KMS-11 (cell line): ENCODE measurements at regions not wholly inside any gene's neighbourhood (a gene's known extent, or its start where the extent isn't known, plus 50 kb on each side); places are given as distances from the start of the nearest gene placed in this dataset.
"Not testable (repeated sequence)": the region's sequence is repeated elsewhere in the genome, so short reads cannot be mapped to it uniquely, and the experiment has no call there.

Source experiments
- H2AFZ ChIP-seq: fragments of 200-600 bp; sonication (generic); 2 replicates; pipeline ENCODE4 v1.6.1; 2016; ENCODE audit warnings: antibody characterized with exemption, mixed run types, low read depth
- H3K27ac ChIP-seq: fragments of 200-600 bp; sonication (generic); 2 replicates; pipeline ENCODE4 v1.6.1; 2016; ENCODE audit warnings: mild to moderate bottlenecking, mixed run types
- H3K27me3 ChIP-seq: fragments of 200-600 bp; sonication (generic); 2 replicates; pipeline ENCODE4 v1.6.1; 2017; ENCODE audit warnings: mild to moderate bottlenecking, low read depth, mixed run types, moderate library complexity; ENCODE audit not compliant: insufficient read depth
- H3K36me3 ChIP-seq: fragments of 200-600 bp; sonication (generic); 2 replicates; pipeline ENCODE4 v1.6.1; 2017; ENCODE audit warnings: mild to moderate bottlenecking, mixed run types; ENCODE audit not compliant: insufficient read depth
- H3K4me1 ChIP-seq: fragments of 200-600 bp; sonication (generic); 2 replicates; pipeline ENCODE4 v1.6.1; 2016; ENCODE audit warnings: mild to moderate bottlenecking, low read depth, mixed run types; ENCODE audit not compliant: poor library complexity, severe bottlenecking
- H3K4me2 ChIP-seq: fragments of 200-600 bp; sonication (generic); 2 replicates; pipeline ENCODE4 v1.7.0; 2016; ENCODE audit warnings: mild to moderate bottlenecking, mixed run types
- H3K4me3 ChIP-seq: fragments of 200-600 bp; sonication (generic); IDR thresholded peaks from 2 replicates; pipeline ENCODE4 v1.6.1; 2017; ENCODE audit warnings: low read depth, low read length, mixed read lengths; ENCODE audit not compliant: insufficient read depth
- H3K79me2 ChIP-seq: fragments of 200-600 bp; sonication (generic); 2 replicates; pipeline ENCODE4 v1.6.1; 2016; ENCODE audit warnings: low read depth, mixed run types; ENCODE audit not compliant: insufficient read depth
- H3K9ac ChIP-seq: fragments of 200-600 bp; sonication (generic); 2 replicates; pipeline ENCODE4 v1.6.1; 2016; ENCODE audit warnings: mild to moderate bottlenecking, mixed run types
- H4K20me1 ChIP-seq: fragments of 200-600 bp; sonication (generic); 2 replicates; pipeline ENCODE4 v1.6.1; 2016; ENCODE audit warnings: mild to moderate bottlenecking, mixed run types; ENCODE audit not compliant: insufficient read depth

DNA sequence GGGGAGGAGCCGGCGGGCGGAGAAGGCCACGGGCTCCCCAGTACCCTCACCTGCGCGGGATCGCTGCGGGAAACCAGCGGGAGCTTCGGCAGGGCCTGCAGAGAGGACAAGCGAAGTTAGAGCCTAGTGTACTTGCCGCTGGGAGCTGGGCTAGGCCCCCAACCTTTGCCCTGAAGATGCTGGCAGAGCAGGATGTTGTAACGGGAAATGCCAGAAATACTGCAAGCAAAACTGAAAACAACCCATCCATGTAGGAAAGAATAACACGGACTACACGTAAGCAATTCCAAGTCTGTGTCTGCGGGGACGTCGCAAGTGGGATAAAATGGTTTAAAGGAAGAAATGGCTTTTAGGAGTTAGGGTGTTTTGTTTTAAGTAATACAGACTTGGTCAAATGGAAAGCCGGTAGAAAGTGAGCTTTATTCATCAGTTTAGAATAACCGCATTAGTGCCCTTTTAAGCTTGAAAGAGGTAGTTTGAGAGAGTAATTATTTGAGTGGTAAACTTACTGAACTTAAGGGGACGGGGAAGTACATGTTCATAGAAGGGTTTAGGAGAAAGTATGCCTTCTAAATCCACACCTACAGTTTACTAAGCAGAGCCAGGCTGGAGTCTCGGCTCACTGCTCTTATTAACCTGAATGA lies 121.3 kb upstream of the NIPA1 start:
- H3K4me3 ChIP-seq, H3K36me3 ChIP-seq, H3K79me2 ChIP-seq, H2AFZ ChIP-seq, H3K9ac ChIP-seq, H3K4me1 ChIP-seq, H3K27ac ChIP-seq, H4K20me1 ChIP-seq: not testable (repeated sequence)
- Histone ChIP-seq H3K27me3 (peaks cover 23% of the 10 kb centered on the region), H3K4me2 (peak overlapping the region; percentile 2; the same call in 1 of the 2 replicates)

DNA sequence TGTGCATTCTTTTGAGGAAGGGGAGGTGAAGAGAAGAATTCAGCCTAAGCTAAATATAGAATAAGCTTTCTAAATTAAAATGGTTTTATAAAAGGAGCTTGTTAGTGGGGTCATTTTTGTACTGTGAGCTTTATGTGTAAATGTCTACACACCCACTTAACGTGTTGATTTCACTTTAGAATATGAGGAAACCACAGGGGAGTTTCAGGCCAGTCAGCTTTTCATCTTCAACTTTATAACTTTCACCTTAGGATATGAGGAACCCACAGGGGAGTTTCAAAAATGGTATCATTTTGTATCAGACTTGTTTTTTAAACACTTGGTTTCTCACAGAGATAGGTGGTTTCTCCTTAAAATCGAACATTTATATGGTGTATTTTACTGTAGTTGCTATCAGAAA lies 120.7 kb upstream of the NIPA1 start:
- H3K4me2 ChIP-seq = peak overlapping the region; percentile 2; the same call in 1 of the 2 replicates
- not testable (repeated sequence) for H3K4me1 ChIP-seq, H3K79me2 ChIP-seq, H3K4me3 ChIP-seq, H2AFZ ChIP-seq, H3K36me3 ChIP-seq, H4K20me1 ChIP-seq, H3K9ac ChIP-seq, H3K27ac ChIP-seq
- H3K27me3 ChIP-seq = peaks cover 23% of the 10 kb centered on the region

GRCh38 chr15:22684786-22685185 lies 101.7 kb upstream of the NIPA1 start:
- H2AFZ ChIP-seq, H3K4me1 ChIP-seq, H3K79me2 ChIP-seq, H3K4me3 ChIP-seq, H3K9ac ChIP-seq, H3K27me3 ChIP-seq, H3K36me3 ChIP-seq, H3K27ac ChIP-seq, H4K20me1 ChIP-seq, H3K4me2 ChIP-seq: not testable (repeated sequence)

GRCh38 chr15:22699881-22700280 lies 86.6 kb upstream of the NIPA1 start:
- not testable (repeated sequence) for H3K79me2 ChIP-seq, H2AFZ ChIP-seq, H3K4me1 ChIP-seq, H3K4me2 ChIP-seq, H3K36me3 ChIP-seq, H3K4me3 ChIP-seq, H3K27ac ChIP-seq, H4K20me1 ChIP-seq, H3K27me3 ChIP-seq, H3K9ac ChIP-seq

GRCh38 chr15:22710831-22711341 lies 75.6 kb upstream of the NIPA1 start:
- H3K9ac ChIP-seq, H4K20me1 ChIP-seq, H3K4me1 ChIP-seq, H3K79me2 ChIP-seq, H3K27me3 ChIP-seq, H3K4me3 ChIP-seq, H3K36me3 ChIP-seq, H3K27ac ChIP-seq, H3K4me2 ChIP-seq, H2AFZ ChIP-seq: not testable (repeated sequence)

DNA sequence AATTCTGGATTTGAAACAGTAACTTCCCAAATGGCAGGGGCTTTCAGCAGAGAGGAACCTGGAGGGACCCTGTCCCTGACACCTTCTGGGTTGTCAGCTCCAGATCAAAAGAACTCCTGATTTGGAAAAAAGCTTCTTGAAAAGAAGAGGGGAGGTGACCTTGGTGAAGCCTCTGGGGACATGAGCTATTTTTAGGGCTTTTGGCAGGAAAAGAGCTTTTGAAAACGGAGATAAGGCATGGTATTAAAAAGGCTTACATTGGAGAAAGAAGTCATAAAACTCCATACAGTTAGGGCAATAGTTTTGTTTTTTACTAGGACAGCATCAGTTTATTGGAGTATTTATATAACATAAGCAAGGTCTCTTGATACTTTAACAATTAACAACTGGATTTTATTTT lies 72.5 kb upstream of the NIPA1 start:
- H3K4me3 ChIP-seq, H3K79me2 ChIP-seq, H4K20me1 ChIP-seq, H3K9ac ChIP-seq, H3K36me3 ChIP-seq, H3K4me1 ChIP-seq, H3K4me2 ChIP-seq, H2AFZ ChIP-seq, H3K27me3 ChIP-seq, H3K27ac ChIP-seq: not testable (repeated sequence)

DNA sequence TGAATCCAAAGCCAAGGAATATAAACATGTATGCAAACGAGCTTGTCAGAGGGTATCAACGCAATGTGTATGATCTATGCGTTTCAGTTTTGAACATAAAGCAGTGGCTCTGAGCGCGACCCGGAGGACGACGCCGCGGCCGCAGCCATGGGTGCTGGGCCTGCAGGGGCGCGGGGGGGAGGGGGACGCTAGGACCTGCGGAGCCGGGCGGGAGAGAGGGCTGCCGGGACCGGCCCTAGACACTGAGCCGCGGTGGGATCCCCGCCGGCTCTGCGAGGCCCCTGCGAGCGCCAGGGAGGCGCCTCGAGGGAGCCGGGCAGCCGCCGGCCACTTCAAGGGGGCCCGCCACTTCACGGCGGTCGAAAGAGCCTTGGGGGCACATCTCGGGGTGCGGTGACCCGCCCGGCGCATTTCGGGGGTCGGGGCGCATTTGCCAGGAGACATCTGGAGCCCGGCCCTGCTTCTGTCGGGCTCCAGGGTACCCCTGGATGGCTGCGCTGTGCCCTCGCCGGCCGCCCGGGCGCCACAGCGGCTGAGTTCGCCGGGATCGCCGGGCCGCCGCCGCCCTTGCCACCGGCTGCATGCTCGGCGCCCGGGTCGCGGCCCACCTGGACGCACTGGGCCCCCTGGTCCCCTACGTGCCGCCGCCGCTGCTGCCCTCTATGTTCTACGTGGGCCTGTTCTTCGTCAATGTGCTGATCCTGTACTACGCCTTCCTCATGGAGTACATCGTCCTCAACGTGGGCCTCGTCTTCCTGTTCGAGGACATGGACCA lies 71.9 kb upstream of the NIPA1 start:
- not testable (repeated sequence) for H3K9ac ChIP-seq, H3K4me2 ChIP-seq, H2AFZ ChIP-seq, H3K27ac ChIP-seq, H3K4me3 ChIP-seq, H3K36me3 ChIP-seq, H3K79me2 ChIP-seq, H3K4me1 ChIP-seq, H3K27me3 ChIP-seq, H4K20me1 ChIP-seq

- not testable (repeated sequence) for H3K36me3 ChIP-seq, H3K4me3 ChIP-seq, H2AFZ ChIP-seq, H4K20me1 ChIP-seq, H3K27me3 ChIP-seq, H3K27ac ChIP-seq, H3K79me2 ChIP-seq, H3K9ac ChIP-seq, H3K4me2 ChIP-seq, H3K4me1 ChIP-seq
These were observed 71.2 kb upstream of the NIPA1 start for GRCh38 chr15:22715133-22715845.

DNA sequence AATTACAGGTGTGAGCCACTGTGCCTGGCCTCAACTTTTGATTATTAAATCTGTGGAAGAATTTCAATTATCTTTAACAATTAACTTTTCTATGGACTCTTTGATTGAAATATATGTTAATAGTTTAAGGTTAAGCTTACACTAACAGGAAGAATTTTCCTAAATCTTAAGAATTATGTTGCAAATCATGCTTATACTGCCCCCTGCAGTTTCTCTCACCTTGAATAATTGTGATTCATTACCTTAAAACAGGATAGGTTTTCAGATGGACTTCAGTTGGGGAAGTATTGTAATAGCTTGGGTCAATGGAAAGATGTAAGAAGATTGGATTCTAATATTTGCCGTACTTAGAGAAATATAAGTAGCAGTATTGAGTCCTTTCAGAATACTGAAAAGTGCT lies 66.5 kb upstream of the NIPA1 start:
- not testable (repeated sequence) for H3K9ac ChIP-seq, H4K20me1 ChIP-seq, H3K27me3 ChIP-seq, H2AFZ ChIP-seq, H3K36me3 ChIP-seq, H3K79me2 ChIP-seq, H3K4me1 ChIP-seq, H3K4me2 ChIP-seq, H3K4me3 ChIP-seq, H3K27ac ChIP-seq

- H3K4me1 ChIP-seq, H3K4me3 ChIP-seq, H3K9ac ChIP-seq, H3K27me3 ChIP-seq, H4K20me1 ChIP-seq, H3K36me3 ChIP-seq, H3K4me2 ChIP-seq, H2AFZ ChIP-seq, H3K79me2 ChIP-seq, H3K27ac ChIP-seq: not testable (repeated sequence)
These were observed 60.3 kb upstream of the NIPA1 start for GRCh38 chr15:22726104-22726503.
